Suprapubic skin (tissue), 4 donors: ENCODE measurements at regions not wholly inside any gene's neighbourhood (a gene's known extent, or its start where the extent isn't known, plus 50 kb on each side); places are given as distances from the start of the nearest gene placed in this dataset.

Source experiments
- DNase-seq, 2 donors: peaks; one replicate each; pipeline ENCODE4 v3.0.0-alpha.2; 2019; ENCODE audit warnings: low spot score in 2 of 2
- H3K27ac ChIP-seq: fragments of 200-600 bp; sonication (generic); one replicate; pipeline ENCODE4 v1.5.1; 2019
- H3K27me3 ChIP-seq: fragments of 200-600 bp; sonication (generic); one replicate; pipeline ENCODE4 v1.5.1; 2019
- H3K36me3 ChIP-seq: fragments of 200-600 bp; sonication (generic); one replicate; pipeline ENCODE4 v1.5.1; 2019
- H3K4me1 ChIP-seq: fragments of 200-600 bp; sonication (generic); one replicate; pipeline ENCODE4 v1.5.1; 2019
- H3K4me3 ChIP-seq: fragments of 200-600 bp; sonication (generic); one replicate; pipeline ENCODE4 v1.5.1; 2019; ENCODE audit warnings: mild to moderate bottlenecking
- H3K9me3 ChIP-seq: fragments of 200-600 bp; sonication (generic); one replicate; pipeline ENCODE4 v1.5.1; 2019
- CTCF ChIP-seq, 2 donors: fragments of 200-600 bp in 1 of 2; fragments of 450-650 bp in 1 of 2; sonication (generic) in 1 of 2; IDR thresholded peaks; one replicate each; pipeline ENCODE4 v1.5.1; 2016 to 2019; ENCODE audit warnings: antibody characterized with exemption in 2 of 2, mild to moderate bottlenecking in 1 of 2, moderate library complexity in 1 of 2
- EP300 ChIP-seq: sonication (generic); formaldehyde crosslinking; IDR thresholded peaks from one replicate; pipeline ENCODE4 v1.6.1; 2017; ENCODE audit warnings: antibody characterized with exemption
- POLR2A ChIP-seq, 2 donors: fragments of 450-650 bp; IDR thresholded peaks; one replicate each; pipeline ENCODE4 v1.6.1; 2017; ENCODE audit warnings: antibody characterized with exemption in 2 of 2, mild to moderate bottlenecking in 2 of 2, moderate library complexity in 2 of 2
- POLR2AphosphoS5 ChIP-seq, 3 donors: sonication (generic); formaldehyde crosslinking; IDR thresholded peaks; one replicate each; pipeline ENCODE4 v1.6.1; 2017; ENCODE audit warnings: antibody characterized with exemption in 3 of 3
- WGBS: methylation state at CpG from one replicate; pipeline ENCODE4 v1.1.5; 2018; 5-methylcytosine and 5-hydroxymethylcytosine counted together

GRCh38 chr3:20898962-20899361 lies 713.0 kb upstream of the SGO1 start:
- 88% methylated on average over 2 of the region's 2 CpGs for WGBS
- H3K36me3 ChIP-seq: no peaks in the 10 kb centered on the region
- no peaks in the 10 kb centered on the region for H3K9me3 ChIP-seq
- no peak overlapping the region for H3K4me3 ChIP-seq
- no peak for TF ChIP-seq POLR2AphosphoS5 (IDR thresholded peaks at IDR 0.05)
- no peak for TF ChIP-seq CTCF (IDR thresholded peaks at IDR 0.05)
- no peak for TF ChIP-seq POLR2A (IDR thresholded peaks at IDR 0.05)
- TF ChIP-seq EP300: no peak
- no peaks in the 10 kb centered on the region for H3K27me3 ChIP-seq
- no peaks in the 10 kb centered on the region for H3K4me1 ChIP-seq
- no peak for DNase-seq
- no peak overlapping the region for H3K27ac ChIP-seq

- 87% methylated on average over 2 of the region's 2 CpGs for WGBS
- Histone ChIP-seq H3K9me3 (no peaks in the 10 kb centered on the region), H3K27ac (no peak overlapping the region), H3K27me3 (no peaks in the 10 kb centered on the region), H3K4me3 (no peak overlapping the region), H3K4me1 (no peaks in the 10 kb centered on the region), H3K36me3 (no peaks in the 10 kb centered on the region)
- no peak for DNase-seq
- TF ChIP-seq CTCF (IDR thresholded peaks at IDR 0.05) (no peak), EP300 (no peak), POLR2AphosphoS5 (IDR thresholded peaks at IDR 0.05) (no peak), POLR2A (IDR thresholded peaks at IDR 0.05) (no peak)
Measured at GRCh38 chr3:20890111-20890519, 704.1 kb upstream of the SGO1 start.

- no peak overlapping the region for H3K27ac ChIP-seq
- no peaks in the 10 kb centered on the region for H3K4me1 ChIP-seq
- no peaks in the 10 kb centered on the region for H3K9me3 ChIP-seq
- DNase-seq: no peak
- no peak overlapping the region for H3K4me3 ChIP-seq
- 87% methylated on average over 2 of the region's 2 CpGs for WGBS
- TF ChIP-seq POLR2A (IDR thresholded peaks at IDR 0.05): no peak
- TF ChIP-seq EP300: no peak
- TF ChIP-seq CTCF (IDR thresholded peaks at IDR 0.05): no peak
- no peak for TF ChIP-seq POLR2AphosphoS5 (IDR thresholded peaks at IDR 0.05)
- H3K36me3 ChIP-seq: no peaks in the 10 kb centered on the region
- no peaks in the 10 kb centered on the region for H3K27me3 ChIP-seq
Measured at GRCh38 chr3:20878691-20879090, 692.7 kb upstream of the SGO1 start.

GRCh38 chr3:20873235-20873634 lies 687.2 kb upstream of the SGO1 start:
- Histone ChIP-seq H3K27ac (no peak overlapping the region), H3K4me1 (no peaks in the 10 kb centered on the region), H3K9me3 (peaks cover 4% of the 10 kb centered on the region), H3K36me3 (no peaks in the 10 kb centered on the region), H3K27me3 (no peaks in the 10 kb centered on the region), H3K4me3 (no peak overlapping the region)
- DNase-seq: no peak
- WGBS: 91% methylated on average over 3 of the region's 3 CpGs
- TF ChIP-seq EP300: no peak

- H3K4me3 ChIP-seq: no peak overlapping the region
- no peaks in the 10 kb centered on the region for H3K36me3 ChIP-seq
- H3K4me1 ChIP-seq: no peaks in the 10 kb centered on the region
- peaks cover 4% of the 10 kb centered on the region for H3K9me3 ChIP-seq
- no peak for DNase-seq
- 56% methylated on average over 4 of the region's 4 CpGs for WGBS
- TF ChIP-seq EP300 (no peak), POLR2AphosphoS5 (IDR thresholded peaks at IDR 0.05) (no peak), CTCF (IDR thresholded peaks at IDR 0.05) (no peak), POLR2A (IDR thresholded peaks at IDR 0.05) (no peak)
- no peak overlapping the region for H3K27ac ChIP-seq
- H3K27me3 ChIP-seq: no peaks in the 10 kb centered on the region
Measured at GRCh38 chr3:20870106-20870899, 684.3 kb upstream of the SGO1 start.

GRCh38 chr3:20865803-20866202 lies 679.8 kb upstream of the SGO1 start:
- Histone ChIP-seq H3K27ac (no peak overlapping the region), H3K36me3 (no peaks in the 10 kb centered on the region), H3K27me3 (no peaks in the 10 kb centered on the region), H3K9me3 (no peaks in the 10 kb centered on the region), H3K4me1 (no peaks in the 10 kb centered on the region), H3K4me3 (no peak overlapping the region)
- no peak for DNase-seq
- no peak for TF ChIP-seq EP300
- TF ChIP-seq CTCF (IDR thresholded peaks at IDR 0.05): no peak
- TF ChIP-seq POLR2A (IDR thresholded peaks at IDR 0.05): no peak
- no peak for TF ChIP-seq POLR2AphosphoS5 (IDR thresholded peaks at IDR 0.05)
